ENCODE measurements at regions not wholly inside any gene's neighbourhood (a gene's known extent, or its start where the extent isn't known, plus 50 kb on each side); places are given as distances from the start of the nearest gene placed in this dataset.

DNA sequence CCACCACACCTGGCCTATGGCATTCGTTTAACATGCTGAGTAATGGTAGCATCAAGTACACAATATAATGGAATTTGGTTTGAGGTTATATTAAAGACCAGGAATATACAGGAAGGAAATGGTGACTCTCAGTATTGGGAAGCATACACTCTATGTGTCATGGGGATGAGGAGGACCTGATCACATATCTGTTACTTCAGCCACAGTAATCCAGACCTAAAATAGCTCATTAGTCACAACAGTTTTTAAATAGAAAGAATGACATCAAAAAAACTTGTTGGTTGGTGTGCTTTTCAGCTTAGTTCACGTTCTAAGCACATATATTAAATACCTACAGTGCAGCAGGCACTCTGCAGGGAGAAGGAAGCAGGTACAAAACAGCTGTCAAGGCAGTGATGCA, 52.5 kb upstream of the ATP2C1 start:
- DNase-seq (ENCODE audit: low spot score), result no peak

- DNase-seq (ENCODE audit: low spot score), result no peak
Measured at GRCh38 chr3:130843441-130843840, 50.4 kb upstream of the ATP2C1 start.
